Heart left ventricle (tissue), 16 donors: ENCODE measurements at regions not wholly inside any gene's neighbourhood (a gene's known extent, or its start where the extent isn't known, plus 50 kb on each side); places are given as distances from the start of the nearest gene placed in this dataset.

Experiments
- ATAC-seq, 4 donors: fragments of 200-7000 bp; cut with Tn5 transposase; one replicate each; pipeline ENCODE4 v1.9.1; 2020 to 2022; ENCODE audit warnings: moderate library complexity in 4 of 4, mild to moderate bottlenecking in 3 of 4, moderate number of reproducible peaks in 1 of 4
- DNase-seq, 5 donors: peaks; one replicate each; pipeline ENCODE4 v3.0.0-alpha.2; 2020
- H3K27ac ChIP-seq, 12 donors: fragments of 200-600 bp; sonication (generic) in 4 of 12; one replicate each; pipeline versions ENCODE4 v1.5.0 to v1.8.0; 2016 to 2022; ENCODE audit warnings: mild to moderate bottlenecking in 2 of 12
- H3K27me3 ChIP-seq, 9 donors: fragments of 200-600 bp; sonication (generic) in 2 of 9; one replicate each; pipeline versions ENCODE4 v1.5.1 to v1.8.0; 2016 to 2022; ENCODE audit warnings: mild to moderate bottlenecking in 3 of 9
- H3K36me3 ChIP-seq, 9 donors: fragments of 200-600 bp; sonication (generic) in 2 of 9; one replicate each; pipeline versions ENCODE4 v1.5.0 to v1.8.0; 2018 to 2022; ENCODE audit warnings: mild to moderate bottlenecking in 2 of 9
- H3K4me1 ChIP-seq, 12 donors: fragments of 200-600 bp; sonication (generic) in 4 of 12; one replicate each; pipeline versions ENCODE4 v1.5.0 to v1.8.0; 2016 to 2022; ENCODE audit warnings: mild to moderate bottlenecking in 3 of 12
- H3K4me3 ChIP-seq, 12 donors: fragments of 200-600 bp; sonication (generic) in 4 of 12; one replicate each; pipeline versions ENCODE4 v1.5.0 to v1.8.0; 2017 to 2022; ENCODE audit warnings: mild to moderate bottlenecking in 9 of 12, moderate library complexity in 4 of 12
- H3K9me3 ChIP-seq, 12 donors: fragments of 200-600 bp; sonication (generic) in 4 of 12; one replicate each; pipeline versions ENCODE4 v1.5.0 to v1.8.0; 2016 to 2022; ENCODE audit warnings: mild to moderate bottlenecking in 1 of 12
- CTCF ChIP-seq, 12 donors: fragments of 200-600 bp; sonication (generic) in 4 of 12; IDR thresholded peaks; one replicate each; pipeline versions ENCODE4 v1.5.0 to v1.8.0; 2018 to 2022; ENCODE audit warnings: antibody characterized with exemption in 12 of 12, mild to moderate bottlenecking in 5 of 12
- POLR2A ChIP-seq, 2 donors: fragments of 450-650 bp; IDR thresholded peaks; one replicate each; pipeline ENCODE4 v1.6.1; 2017; ENCODE audit warnings: antibody characterized with exemption in 2 of 2, mild to moderate bottlenecking in 2 of 2, moderate library complexity in 2 of 2
- WGBS, 4 donors: extraction: QIAGEN DNeasy Blood & Tissue Kit in 2 of 4; methylation state at CpG; one replicate each; pipeline versions ENCODE4 v1.1.5 to v1.1.7; 2013 to 2018; 5-methylcytosine and 5-hydroxymethylcytosine counted together
- intact Hi-C, 10 donors: fragments of 100-400 bp; cut with DNase I; formaldehyde crosslinking; loops; one replicate each; pipeline versions ENCODE4 v1.11.1 to v1.14.2; 2022
- donor health status: ischemic (EF 13 %, LVEDD 7.1; RV severe dilation, severe dysfunction).
- donor health status: healthy with polysubstance abuse.
- donor health status: DM: no; HTN: yes; CAD: no.
- donor health status: DM: no; HTN: no; CAD: no.
- donor health status: ischemic (EF 25% LVEDD 6.9; RV normal size, moderate dysfunction).
- donor health status: ischemic (EF 25% LVEDD 5.7; RV mildly dilated, moderate dysfunction).
- donor health status: healthy.
- donor health status: DM: yes; HTN: yes; CAD: no.
- donor health status: ischemic (EF 35%, LVEDD 5.7; RV mildly dilated, moderate dysfunction).
- donor health status: nonischemic (EF 11% LVEDD 7.7; RV severe dilation, severe dysfunction).
- donor health status: DM: yes; HTN: yes; CAD: no.
- donor health status: PGD.
- donor health status: ischemic (EF 29% LVEDD 5.4; RV normal size, mild dysfunction).
- donor health status: nonischemic (EF 23%, LVEDD 6.1; RV moderate dilation, normal function).

- Histone ChIP-seq H3K4me3 (no peak overlapping the region), H3K9me3 (no peaks in the 10 kb centered on the region), H3K27me3 (no peaks in the 10 kb centered on the region), H3K27ac (no peak overlapping the region), H3K36me3 (no peaks in the 10 kb centered on the region), H3K4me1 (peaks cover 0 to 1% (median 0%) of the 10 kb centered on the region in 12 donors)
- WGBS, 4 donors: 77 to 87% (median 87%) methylated on average over 3 of the region's 3 CpGs
- ATAC-seq (no peak), DNase-seq (no peak)
- intact Hi-C loops: no loop called here
- TF ChIP-seq POLR2A (IDR thresholded peaks at IDR 0.05) (no peak), CTCF (IDR thresholded peaks at IDR 0.05) (no peak)
These were observed 160.6 kb downstream of the GADD45G start for GRCh38 chr9:89765211-89765946.

GRCh38 chr9:89766991-89767390 is 162.2 kb downstream of the GADD45G start:
- no peak for DNase-seq
- ATAC-seq: no peak
- peaks cover 0 to 7% (median 0%) of the 10 kb centered on the region in 12 donors for H3K4me1 ChIP-seq
- H3K27me3 ChIP-seq: no peaks in the 10 kb centered on the region
- TF ChIP-seq POLR2A (IDR thresholded peaks at IDR 0.05): no peak
- TF ChIP-seq CTCF (IDR thresholded peaks at IDR 0.05): no peak
- no peaks in the 10 kb centered on the region for H3K36me3 ChIP-seq
- no peak overlapping the region for H3K27ac ChIP-seq
- intact Hi-C loops: no loop called here
- no peaks in the 10 kb centered on the region for H3K9me3 ChIP-seq
- H3K4me3 ChIP-seq: no peak overlapping the region

GRCh38 chr9:89768051-89768450 is 163.2 kb downstream of the GADD45G start:
- intact Hi-C loops: no loop called here
- Histone ChIP-seq H3K27me3 (no peaks in the 10 kb centered on the region), H3K36me3 (no peaks in the 10 kb centered on the region), H3K4me1 (peaks cover 0 to 7% (median 0%) of the 10 kb centered on the region in 12 donors), H3K4me3 (no peak overlapping the region), H3K27ac (no peak overlapping the region), H3K9me3 (no peaks in the 10 kb centered on the region)
- no peak for DNase-seq
- 60 to 86% (median 71%) methylated on average over 4 of the region's 4 CpGs for WGBS, 4 donors
- no peak for TF ChIP-seq CTCF (IDR thresholded peaks at IDR 0.05)
- no peak for TF ChIP-seq POLR2A (IDR thresholded peaks at IDR 0.05)
- no peak for ATAC-seq

- no peak overlapping the region for H3K27ac ChIP-seq
- TF ChIP-seq CTCF (IDR thresholded peaks at IDR 0.05): no peak
- no peak for TF ChIP-seq POLR2A (IDR thresholded peaks at IDR 0.05)
- H3K9me3 ChIP-seq: no peaks in the 10 kb centered on the region
- peaks cover 0 to 7% (median 0%) of the 10 kb centered on the region in 12 donors for H3K4me1 ChIP-seq
- H3K4me3 ChIP-seq: no peak overlapping the region
- no peaks in the 10 kb centered on the region for H3K36me3 ChIP-seq
- DNase-seq (no peak), ATAC-seq (peak in 1 of 4 donors; percentile 22)
- intact Hi-C loops: no loop called here
- H3K27me3 ChIP-seq: no peaks in the 10 kb centered on the region
- WGBS, 4 donors: 62 to 76% (median 64%) methylated on average over 7 of the region's 7 CpGs
These were observed 163.8 kb downstream of the GADD45G start for GRCh38 chr9:89768650-89769071.
